ENCODE measurements at regions not wholly inside any gene's neighbourhood (a gene's known extent, or its start where the extent isn't known, plus 50 kb on each side); places are given as distances from the start of the nearest gene placed in this dataset.

GRCh38 chr17:70794738-70795137 is 625.4 kb downstream of the KCNJ2 start:
- H3K27ac ChIP-seq, result no peak overlapping the region
- H3K9me3 ChIP-seq (ENCODE audit: low read depth), result no peaks in the 10 kb centered on the region
- H4K20me1 ChIP-seq (ENCODE audit: insufficient read depth, poor library complexity, severe bottlenecking), result no peaks in the 10 kb centered on the region
- H2AFZ ChIP-seq, result no peak overlapping the region
- TF ChIP-seq EZH2 (IDR thresholded peaks at IDR 0.05; ENCODE audit: borderline replicate concordance) (no peak), EZH2phosphoT487 (IDR thresholded peaks at IDR 0.05; ENCODE audit: low read depth, severe bottlenecking, unreplicated experiment) (no peak), CTCF (IDR thresholded peaks at IDR 0.05; ENCODE audit: poor library complexity) (no peak)
- H3K4me3 ChIP-seq, result no peak overlapping the region
- H3K36me3 ChIP-seq (replicated peaks; ENCODE audit: insufficient read depth, low read depth), result no peaks in the 10 kb centered on the region
- no peaks in the 10 kb centered on the region for H3K4me1 ChIP-seq (ENCODE audit: insufficient read depth)
- no peak overlapping the region for H3K4me2 ChIP-seq
- H3K79me2 ChIP-seq, result no peaks in the 10 kb centered on the region
- no peaks in the 10 kb centered on the region for H3K27me3 ChIP-seq
- WGBS (ENCODE audit: low lambda C conversion rate, missing lambda C conversion rate), result 86% methylated on average over 1 of the region's 1 CpG
- no peak for DNase-seq (ENCODE audit: low spot score)
- no peaks in the 10 kb centered on the region for H3K9me2 ChIP-seq (replicated peaks; ENCODE audit: insufficient read depth)

GRCh38 chr17:70795620-70796019 is 626.3 kb downstream of the KCNJ2 start:
- Histone ChIP-seq H3K36me3 (replicated peaks; ENCODE audit: insufficient read depth, low read depth) (no peaks in the 10 kb centered on the region), H3K4me2 (no peak overlapping the region), H3K4me3 (no peak overlapping the region), H3K4me1 (ENCODE audit: insufficient read depth) (no peaks in the 10 kb centered on the region), H4K20me1 (ENCODE audit: insufficient read depth, poor library complexity, severe bottlenecking) (no peaks in the 10 kb centered on the region), H3K27ac (no peak overlapping the region), H3K9me3 (ENCODE audit: low read depth) (no peaks in the 10 kb centered on the region), H3K27me3 (no peaks in the 10 kb centered on the region), H2AFZ (no peak overlapping the region), H3K79me2 (no peaks in the 10 kb centered on the region), H3K9me2 (replicated peaks; ENCODE audit: insufficient read depth) (no peaks in the 10 kb centered on the region)
- DNase-seq (ENCODE audit: low spot score), result no peak
- TF ChIP-seq EZH2phosphoT487 (IDR thresholded peaks at IDR 0.05; ENCODE audit: low read depth, severe bottlenecking, unreplicated experiment) (no peak), CTCF (IDR thresholded peaks at IDR 0.05; ENCODE audit: poor library complexity) (no peak), EZH2 (IDR thresholded peaks at IDR 0.05; ENCODE audit: borderline replicate concordance) (no peak)
- WGBS (ENCODE audit: low lambda C conversion rate, missing lambda C conversion rate), result 84% methylated on average over 2 of the region's 2 CpGs

GRCh38 chr17:70796757-70797156 is 627.4 kb downstream of the KCNJ2 start:
- H3K36me3 ChIP-seq (replicated peaks; ENCODE audit: insufficient read depth, low read depth), result no peaks in the 10 kb centered on the region
- no peak overlapping the region for H2AFZ ChIP-seq
- H3K4me2 ChIP-seq, result no peak overlapping the region
- H3K9me3 ChIP-seq (ENCODE audit: low read depth), result no peaks in the 10 kb centered on the region
- H3K79me2 ChIP-seq, result no peaks in the 10 kb centered on the region
- H3K27ac ChIP-seq, result no peak overlapping the region
- no peaks in the 10 kb centered on the region for H3K27me3 ChIP-seq
- no peaks in the 10 kb centered on the region for H4K20me1 ChIP-seq (ENCODE audit: insufficient read depth, poor library complexity, severe bottlenecking)
- H3K4me1 ChIP-seq (ENCODE audit: insufficient read depth), result no peaks in the 10 kb centered on the region
- no peak for DNase-seq (ENCODE audit: low spot score)
- H3K4me3 ChIP-seq, result no peak overlapping the region
- 87% methylated on average over 4 of the region's 4 CpGs for WGBS (ENCODE audit: low lambda C conversion rate, missing lambda C conversion rate)
- no peaks in the 10 kb centered on the region for H3K9me2 ChIP-seq (replicated peaks; ENCODE audit: insufficient read depth)
- no peak for TF ChIP-seq CTCF (IDR thresholded peaks at IDR 0.05; ENCODE audit: poor library complexity)
- TF ChIP-seq EZH2phosphoT487 (IDR thresholded peaks at IDR 0.05; ENCODE audit: low read depth, severe bottlenecking, unreplicated experiment), result no peak
- TF ChIP-seq EZH2 (IDR thresholded peaks at IDR 0.05; ENCODE audit: borderline replicate concordance), result no peak

- TF ChIP-seq CTCF (IDR thresholded peaks at IDR 0.05; ENCODE audit: poor library complexity) (no peak), EZH2phosphoT487 (IDR thresholded peaks at IDR 0.05; ENCODE audit: low read depth, severe bottlenecking, unreplicated experiment) (no peak), EZH2 (IDR thresholded peaks at IDR 0.05; ENCODE audit: borderline replicate concordance) (no peak)
- H4K20me1 ChIP-seq (ENCODE audit: insufficient read depth, poor library complexity, severe bottlenecking), result no peaks in the 10 kb centered on the region
- DNase-seq (ENCODE audit: low spot score), result no peak
- WGBS (ENCODE audit: low lambda C conversion rate, missing lambda C conversion rate), result 93% methylated on average over 5 of the region's 5 CpGs
- no peaks in the 10 kb centered on the region for H3K9me2 ChIP-seq (replicated peaks; ENCODE audit: insufficient read depth)
- H3K4me1 ChIP-seq (ENCODE audit: insufficient read depth), result no peaks in the 10 kb centered on the region
- no peaks in the 10 kb centered on the region for H3K27me3 ChIP-seq
- no peaks in the 10 kb centered on the region for H3K9me3 ChIP-seq (ENCODE audit: low read depth)
- no peak overlapping the region for H3K4me3 ChIP-seq
- H3K27ac ChIP-seq, result no peak overlapping the region
- no peak overlapping the region for H2AFZ ChIP-seq
- H3K36me3 ChIP-seq (replicated peaks; ENCODE audit: insufficient read depth, low read depth), result no peaks in the 10 kb centered on the region
- no peak overlapping the region for H3K4me2 ChIP-seq
- H3K79me2 ChIP-seq, result no peaks in the 10 kb centered on the region
Observed at GRCh38 chr17:70797166-70797565, 627.8 kb downstream of the KCNJ2 start.

Measured in hepatocyte (in vitro differentiated cells).